Stimulated activated CD8-positive, alpha-beta memory T cell treated with anti-CD3 and anti-CD28 coated beads, Interleukin-4, amount 100 ng/mL, for 4 hours (primary cell): ENCODE measurements at regions not wholly inside any gene's neighbourhood (a gene's known extent, or its start where the extent isn't known, plus 50 kb on each side); places are given as distances from the start of the nearest gene placed in this dataset.
"Not testable (repeated sequence)": the region's sequence is repeated elsewhere in the genome, so short reads cannot be mapped to it uniquely, and the experiment has no call there.

ENCODE experiments used
- DNase-seq, 2 donors: peaks; one replicate each; pipeline ENCODE4 v3.0.0-alpha.2; 2020; ENCODE audit warnings: low read depth in 2 of 2, low spot score in 1 of 2

DNA sequence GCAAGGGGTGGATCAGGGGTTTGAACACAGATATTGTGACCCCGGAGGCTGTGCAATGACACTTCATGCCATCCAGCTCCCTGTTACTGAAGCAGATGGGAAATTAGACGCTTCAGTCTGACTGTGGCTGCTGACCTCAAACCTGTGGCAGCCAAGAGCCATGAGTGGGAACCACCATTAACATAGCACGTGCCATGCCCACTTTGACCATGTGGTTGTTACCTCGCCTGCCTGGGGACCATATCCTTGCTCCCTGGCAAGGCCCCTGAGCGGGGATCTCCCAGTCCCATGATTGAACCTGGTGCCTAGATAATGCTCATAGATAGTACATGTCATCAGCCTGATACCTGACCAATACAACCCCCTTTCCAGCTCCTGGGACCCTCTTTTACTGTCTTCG, 68.9 kb downstream of the CYP26B1 start:
- DNase-seq: no peak

DNA sequence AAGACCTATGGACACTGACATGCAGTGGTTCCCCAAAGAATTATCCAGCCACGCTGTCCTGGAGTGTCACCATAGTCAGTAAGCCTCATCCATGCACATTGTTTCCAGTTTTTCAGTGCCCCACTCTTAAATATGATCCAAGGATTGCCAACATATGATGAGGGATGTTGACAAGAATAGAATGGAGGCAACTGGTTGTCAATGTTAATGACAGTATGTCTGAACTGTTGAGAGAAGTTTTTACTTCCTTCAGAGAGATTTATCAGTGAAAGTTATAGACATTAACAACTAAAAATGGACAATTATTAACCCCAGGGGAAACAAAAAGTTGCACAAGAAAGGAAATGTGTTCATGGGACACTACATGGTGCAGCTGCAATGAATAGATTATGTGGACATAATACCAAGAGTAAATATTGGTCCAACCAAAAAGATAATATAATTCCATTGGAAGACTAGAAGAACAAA, 69.9 kb downstream of the CYP26B1 start:
- DNase-seq: no peak

DNA sequence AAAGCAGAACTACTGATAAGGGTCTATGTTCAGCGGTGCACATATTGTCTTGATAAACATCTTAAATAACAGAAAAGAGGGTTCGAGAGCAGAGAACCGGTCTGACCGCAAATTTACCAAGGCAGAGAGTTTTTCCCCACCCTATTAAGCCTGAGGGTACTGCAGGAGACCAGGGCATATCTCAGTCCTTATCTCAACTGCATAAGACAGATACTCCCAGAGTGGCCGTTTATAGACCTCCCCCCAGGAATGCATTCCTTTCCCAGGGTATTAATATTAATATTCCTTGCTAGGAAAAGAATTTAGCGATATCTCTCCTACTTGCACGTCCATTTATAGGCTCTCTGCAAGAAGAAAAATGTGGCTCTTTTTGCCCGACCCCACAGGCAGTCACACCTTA, 74.3 kb downstream of the CYP26B1 start:
- DNase-seq: not testable (repeated sequence)

DNA sequence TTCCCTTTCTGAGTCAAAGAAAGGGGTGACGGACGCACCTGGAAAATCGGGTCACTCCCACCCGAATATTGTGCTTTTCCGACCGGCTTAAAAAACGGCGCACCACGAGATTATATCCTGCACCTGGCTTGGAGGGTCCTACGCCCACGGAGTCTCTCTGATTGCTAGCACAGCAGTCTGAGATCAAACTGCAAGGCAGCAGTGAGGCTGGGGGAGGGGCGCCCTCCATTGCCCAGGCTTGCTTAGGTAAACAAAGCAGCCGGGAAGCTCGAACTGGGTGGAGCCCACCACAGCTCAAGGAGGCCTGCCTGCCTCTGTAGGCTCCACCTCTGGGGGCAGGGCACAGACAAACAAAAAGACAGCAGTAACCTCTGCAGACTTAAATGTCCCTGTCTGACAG, 83.5 kb downstream of the CYP26B1 start:
- not testable (repeated sequence) for DNase-seq

DNA sequence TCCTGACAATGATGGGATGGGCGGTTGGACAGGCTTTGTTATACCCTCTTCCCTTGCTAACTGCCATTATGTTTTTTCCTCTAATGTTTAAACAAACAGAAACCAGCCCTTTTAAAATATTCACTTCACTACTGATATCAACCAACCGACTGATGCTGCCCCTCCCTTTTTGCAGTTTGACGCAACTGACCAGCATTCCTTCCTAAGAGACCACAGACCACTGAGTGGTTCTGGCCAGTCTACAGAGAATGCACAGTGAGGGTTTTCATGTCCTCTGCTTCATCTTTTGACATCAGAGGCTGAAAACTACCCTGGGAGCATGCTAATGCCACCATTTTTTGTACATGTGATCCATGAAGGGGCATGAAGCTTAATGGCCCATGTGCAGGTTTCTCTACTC, 85.3 kb downstream of the CYP26B1 start:
- no peak for DNase-seq

DNA sequence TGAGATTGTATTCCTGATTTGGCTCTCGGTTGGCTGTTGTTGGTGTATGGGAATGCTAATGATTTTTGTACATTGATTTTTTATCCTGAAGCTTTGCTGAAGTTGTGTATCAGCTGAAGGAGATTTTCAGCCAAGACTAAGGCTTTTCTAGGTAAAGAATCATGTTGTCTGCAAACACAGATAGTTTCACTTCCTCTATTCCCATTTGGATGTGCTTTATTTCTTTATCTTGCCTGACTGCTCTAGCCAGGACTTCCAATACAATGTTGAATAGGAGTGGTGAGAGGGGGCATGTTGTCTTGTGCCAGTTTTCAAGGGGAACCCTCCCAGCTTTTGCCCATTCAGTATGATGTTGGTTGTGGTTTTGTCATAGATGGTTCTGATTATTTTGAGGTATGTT, 90.4 kb downstream of the CYP26B1 start:
- DNase-seq: no peak

DNA sequence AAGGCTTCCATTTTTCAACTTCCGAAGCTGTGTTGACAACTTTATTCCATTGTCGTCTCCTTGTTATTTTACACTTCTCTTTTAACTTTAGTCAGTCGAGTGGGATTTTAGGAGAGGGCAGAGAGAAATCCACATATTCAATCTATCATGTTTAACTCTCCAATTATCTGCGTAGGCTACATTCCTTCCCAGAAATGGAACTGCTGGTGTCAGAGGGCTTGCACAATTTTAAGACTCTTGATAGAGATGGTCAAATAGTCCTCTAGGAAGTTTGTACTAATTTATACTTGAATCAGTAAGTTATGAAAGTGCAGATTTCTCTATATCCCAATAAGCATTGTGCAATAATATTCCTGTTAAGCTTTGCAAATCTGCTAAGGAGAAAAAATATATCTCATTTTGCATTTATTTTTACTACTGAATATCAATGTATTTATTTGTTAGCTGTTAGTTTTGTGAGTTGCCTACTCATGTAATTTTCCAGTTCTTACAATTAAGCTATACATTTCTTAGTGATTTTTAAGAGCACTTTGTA, 95.6 kb downstream of the CYP26B1 start:
- DNase-seq: no peak

DNA sequence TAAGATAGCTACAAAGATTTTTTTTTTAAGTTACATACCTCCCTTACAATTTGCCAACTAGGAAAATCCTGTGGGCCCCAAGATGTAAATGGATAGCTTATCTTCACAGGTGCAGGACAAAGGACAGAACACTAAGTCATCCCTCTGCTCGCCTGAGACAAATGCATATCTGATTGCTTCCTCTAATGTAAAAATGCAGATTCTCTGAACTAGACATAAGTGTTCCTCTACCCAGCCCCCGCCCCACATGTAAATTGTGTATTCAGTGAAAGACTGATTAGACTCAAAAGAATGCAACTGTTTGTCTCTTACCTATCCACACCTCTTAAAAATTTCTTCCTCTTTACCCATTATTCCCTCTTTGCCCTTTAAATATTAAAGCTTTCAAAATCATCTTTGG, 96.5 kb downstream of the CYP26B1 start:
- DNase-seq: no peak

DNA sequence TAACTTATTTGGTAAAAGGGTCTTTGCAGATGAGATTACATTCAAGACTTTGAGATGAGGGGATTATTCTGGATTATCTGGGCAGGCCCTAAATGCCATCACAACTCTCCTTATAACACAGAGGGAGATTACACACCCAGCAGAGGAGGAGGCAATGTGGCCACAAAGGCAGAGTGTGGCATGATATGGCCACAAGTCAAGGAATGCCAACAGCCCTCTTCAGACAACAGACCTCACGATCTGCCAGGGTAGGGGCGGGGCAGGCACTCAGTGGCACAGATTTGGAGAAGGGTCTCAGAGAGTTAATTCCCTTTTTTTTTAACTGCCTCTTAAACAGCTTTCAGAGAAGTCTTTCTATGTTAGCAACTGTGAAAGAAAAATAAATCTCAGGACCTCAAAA, 96.9 kb downstream of the CYP26B1 start:
- DNase-seq: no peak

DNA sequence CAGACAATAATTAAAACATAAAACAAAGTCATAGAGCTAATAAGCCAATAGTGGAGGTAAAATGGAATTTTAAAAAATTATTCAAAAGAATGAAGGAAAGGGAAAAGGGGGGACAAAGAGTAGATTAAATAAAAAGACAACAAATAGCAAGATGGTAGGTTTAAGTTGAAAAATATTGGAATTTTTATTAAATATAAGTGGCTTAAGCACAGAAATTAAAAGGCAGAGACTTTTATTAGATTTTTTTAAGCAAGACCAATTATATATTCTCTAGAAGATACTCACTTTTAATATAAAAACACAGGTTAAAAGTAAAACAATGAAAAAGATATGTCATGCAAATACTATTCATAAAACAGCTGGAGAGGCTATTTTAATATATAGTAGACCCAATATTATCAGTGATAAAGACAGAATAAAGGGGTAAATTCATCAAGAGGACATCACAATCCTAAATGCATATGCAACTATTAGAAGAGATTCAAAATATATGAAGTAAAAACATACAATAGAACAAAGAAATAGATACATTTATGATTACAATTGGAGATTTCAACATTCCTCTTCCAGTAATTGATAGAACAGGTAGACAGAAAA, 98.7 kb downstream of the CYP26B1 start:
- no peak for DNase-seq

DNA sequence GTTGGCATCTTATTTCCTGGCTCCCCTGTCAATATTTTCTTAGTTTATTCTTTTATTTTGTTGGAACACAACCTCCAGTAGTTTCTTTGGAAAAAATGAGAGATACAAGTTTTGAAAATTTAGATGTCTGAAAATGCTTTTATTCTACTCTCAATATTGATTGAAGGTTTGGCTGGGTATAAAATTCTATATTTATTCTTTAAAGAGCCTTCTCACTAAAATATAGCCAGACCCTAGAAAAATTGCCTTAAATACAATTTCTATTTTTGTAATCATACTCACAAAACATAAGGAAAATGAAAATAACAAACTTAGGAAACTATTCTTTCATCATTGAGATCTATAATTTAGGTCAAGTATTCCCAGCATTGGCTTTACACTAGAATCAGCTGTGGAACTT, 103.7 kb downstream of the CYP26B1 start:
- no peak for DNase-seq

DNA sequence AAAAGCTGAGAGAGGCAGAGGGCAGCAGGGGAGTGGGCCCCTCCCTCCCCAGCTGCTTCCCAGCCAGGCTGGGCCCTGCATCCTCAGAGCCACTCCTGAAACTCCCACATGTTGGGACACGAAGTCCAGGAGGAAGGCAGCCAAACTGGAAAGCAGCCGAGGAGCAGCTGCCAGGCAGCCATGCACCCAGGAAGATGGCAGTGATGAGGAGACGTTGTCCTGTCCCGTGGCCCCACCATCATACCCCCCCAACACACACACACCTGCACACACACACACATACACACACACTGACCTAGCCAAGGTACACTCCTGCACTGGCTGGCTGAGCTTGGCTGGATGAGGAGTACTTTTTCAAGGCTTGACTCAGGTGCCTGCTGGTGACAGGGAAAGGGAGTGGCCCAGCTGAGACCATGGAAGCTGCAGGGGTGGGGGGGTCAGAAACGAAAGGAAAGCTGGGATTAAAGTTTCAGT, 106.0 kb downstream of the CYP26B1 start:
- DNase-seq: no peak

DNA sequence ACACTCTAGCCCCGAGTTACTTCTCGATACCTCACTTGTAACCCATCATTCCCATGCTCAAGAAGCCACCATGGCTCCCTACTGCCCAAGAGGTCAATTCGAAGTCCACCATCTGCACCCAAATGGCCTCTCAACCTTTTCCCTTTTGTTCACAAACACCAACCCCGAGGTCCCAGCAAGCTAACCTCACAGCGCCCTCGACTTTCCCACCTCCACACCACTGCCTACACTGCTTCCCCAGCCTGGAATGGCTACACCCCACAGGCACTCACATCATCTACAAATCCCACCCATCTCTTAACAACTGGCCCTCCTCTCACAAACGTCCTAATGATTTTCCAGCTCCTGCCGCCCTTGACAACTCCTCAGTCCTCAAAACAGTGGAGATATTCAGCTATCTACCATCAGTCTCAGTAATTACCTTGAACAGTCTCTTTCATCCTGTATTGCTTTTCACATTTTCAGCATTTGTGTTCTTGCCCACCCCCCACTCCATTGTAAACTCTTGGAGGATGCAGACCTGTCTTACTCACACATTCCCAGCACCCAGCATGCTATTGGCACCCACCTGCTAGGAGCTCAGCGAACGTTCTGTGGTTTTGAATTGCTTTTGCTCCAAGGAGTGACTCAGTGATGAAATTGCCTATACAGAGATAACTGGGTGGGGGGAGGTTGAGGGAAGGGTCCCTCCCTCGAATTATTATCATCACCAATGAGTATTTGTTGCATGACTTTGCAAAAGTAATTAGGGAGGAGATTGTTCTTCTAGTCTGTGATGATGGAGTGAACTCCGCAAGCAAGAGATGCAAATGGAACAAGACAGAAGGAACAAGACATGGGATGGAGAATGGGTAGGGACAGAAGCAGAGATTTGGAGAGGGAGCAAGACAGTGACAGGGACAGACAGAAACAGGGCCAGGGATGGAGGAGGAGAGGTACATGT, 106.8 kb downstream of the CYP26B1 start:
- no peak for DNase-seq

DNA sequence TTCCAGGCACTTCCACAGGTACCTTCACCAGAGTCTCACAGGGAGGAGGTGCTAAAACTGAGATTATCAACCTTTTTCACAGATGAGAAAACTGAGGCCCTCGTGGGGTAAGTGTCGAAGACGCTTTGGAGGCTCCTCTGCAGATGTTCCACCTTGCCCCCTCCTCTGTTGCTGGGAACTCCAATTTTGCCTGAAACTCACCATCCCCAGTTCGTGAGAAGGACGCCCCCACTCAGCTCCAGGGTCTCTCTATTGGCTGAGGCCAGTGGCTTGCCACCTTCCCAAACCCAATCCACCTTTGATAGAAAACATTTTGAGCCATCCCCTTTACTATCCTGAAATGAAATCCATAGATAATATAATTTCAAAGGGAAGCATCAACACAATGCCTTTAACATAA, 109.1 kb downstream of the CYP26B1 start:
- DNase-seq: no peak

DNA sequence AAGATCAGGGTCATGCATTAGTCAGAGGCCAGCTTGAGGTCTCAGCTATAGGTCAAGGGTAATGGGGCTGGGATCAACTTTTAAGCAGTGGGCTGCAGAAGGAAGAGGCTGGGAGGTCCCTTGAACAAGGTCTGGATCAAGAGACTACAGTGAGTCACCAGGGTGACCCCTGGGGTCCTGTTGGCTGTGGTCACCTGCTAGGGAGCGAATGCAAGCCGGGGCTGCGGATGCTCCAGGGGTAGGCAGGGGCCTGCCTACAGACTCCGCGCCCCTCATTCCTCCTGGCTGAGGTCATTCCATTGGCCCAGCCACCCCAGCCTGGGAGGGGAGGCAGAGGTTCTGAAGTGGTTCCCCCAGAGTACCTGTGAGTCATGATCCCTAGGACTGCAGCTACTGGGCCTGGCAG, 110.4 kb downstream of the CYP26B1 start:
- DNase-seq: no peak

DNA sequence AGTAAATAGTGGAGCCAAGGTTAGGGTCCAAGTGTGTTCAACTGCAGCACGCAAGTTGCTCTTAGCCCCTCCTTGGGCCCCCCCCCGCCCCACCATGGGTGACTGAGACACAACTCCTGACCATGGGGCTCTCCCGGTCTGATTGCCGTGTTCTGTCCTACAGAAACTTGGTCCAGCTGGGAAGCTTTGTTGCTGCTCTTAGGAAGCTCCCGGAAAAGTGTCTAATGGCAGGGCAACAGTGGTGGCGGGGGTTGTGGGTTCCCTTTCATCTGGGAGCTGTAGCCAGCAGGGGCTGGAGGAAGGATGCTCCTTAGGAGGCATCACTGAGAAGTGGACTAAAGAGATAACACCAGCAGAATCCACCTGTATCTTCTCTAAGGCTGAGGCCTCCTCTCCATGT, 111.1 kb downstream of the CYP26B1 start:
- no peak for DNase-seq

DNA sequence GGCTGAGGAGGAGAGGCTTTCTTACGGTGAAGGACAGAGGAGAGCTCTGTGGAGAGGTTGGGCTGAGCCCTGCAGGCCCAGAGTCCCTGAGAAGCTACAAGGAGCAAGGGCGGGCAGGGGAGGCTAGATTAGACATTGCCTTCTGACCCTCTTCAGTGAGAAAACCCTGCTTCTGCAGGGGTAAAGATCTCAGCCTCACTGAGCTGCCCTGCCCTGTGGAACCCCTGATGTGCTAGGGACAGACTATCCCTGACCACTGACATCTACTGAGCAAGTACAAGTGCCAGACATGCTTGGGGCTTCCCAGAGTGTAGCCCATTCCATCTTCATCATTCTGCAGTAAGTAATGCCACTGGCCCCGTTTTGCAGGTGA, 111.5 kb downstream of the CYP26B1 start:
- no peak for DNase-seq

DNA sequence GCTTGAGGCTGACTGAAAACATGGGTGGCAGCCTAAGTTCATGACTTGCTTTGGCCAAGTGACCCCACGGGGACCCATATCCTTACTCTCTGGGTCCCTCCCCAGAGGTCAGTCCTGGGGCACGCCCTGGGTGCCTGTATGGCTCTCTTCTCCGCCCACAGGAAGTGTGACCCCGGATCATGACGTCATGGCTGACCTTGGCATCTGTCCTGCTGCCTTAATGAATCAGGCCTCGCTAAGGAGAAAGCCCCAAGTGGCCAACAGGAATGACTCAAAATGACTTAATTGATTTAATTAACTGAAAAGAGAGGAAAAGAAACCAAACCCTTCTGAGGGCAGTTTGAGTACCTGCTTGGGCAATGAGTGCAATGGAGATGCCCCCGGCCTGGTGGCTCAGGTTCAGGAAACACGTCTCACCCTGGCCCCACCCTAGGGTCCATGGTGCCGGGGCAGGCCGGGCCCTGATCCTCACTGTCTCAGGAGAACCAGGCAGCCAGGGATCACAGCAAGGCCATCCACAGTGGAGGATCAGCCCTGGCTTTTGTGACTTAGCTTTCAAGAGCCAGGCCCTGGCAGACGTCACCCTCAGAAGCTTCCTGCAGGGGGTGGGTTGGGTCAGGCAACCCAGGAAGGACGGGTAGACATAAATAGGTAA, 112.0 kb downstream of the CYP26B1 start:
- no peak for DNase-seq

DNA sequence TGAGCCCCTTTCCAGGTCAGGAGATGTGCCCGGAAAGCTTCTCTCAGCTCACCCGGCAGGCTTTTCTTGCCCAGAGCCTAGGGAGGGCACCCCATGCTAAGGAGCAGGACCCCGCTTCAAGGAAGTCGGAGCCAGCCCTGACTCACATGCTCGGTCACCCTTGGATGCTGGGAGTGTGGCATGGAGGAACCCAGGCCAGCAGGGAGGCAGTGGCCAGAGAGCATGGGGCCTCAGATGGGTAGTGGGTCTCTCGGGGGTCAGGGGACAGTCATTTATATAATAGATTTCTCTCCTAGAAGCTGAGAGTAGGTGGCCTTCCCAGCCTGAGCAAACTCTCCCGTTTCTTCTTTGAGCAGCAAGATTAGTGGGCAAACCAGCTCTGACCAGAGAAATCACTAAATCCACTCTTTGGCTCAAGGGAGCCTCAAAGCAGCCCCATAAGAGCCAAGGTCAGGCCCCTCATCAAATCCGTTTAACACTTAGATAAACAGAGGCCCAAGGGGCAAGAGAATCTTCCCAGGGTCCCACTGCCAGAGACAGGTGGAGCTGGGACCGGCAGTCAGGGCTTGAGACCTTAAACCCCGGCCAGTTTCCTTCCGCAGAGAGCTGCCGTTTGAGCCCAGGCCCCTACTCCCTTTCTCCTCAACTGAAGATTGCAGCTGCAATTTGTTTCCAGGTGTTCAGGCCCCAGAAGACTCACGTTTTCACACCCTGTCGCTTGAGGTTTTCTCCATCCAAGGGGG, 113.1 kb downstream of the CYP26B1 start:
- DNase-seq: no peak

DNA sequence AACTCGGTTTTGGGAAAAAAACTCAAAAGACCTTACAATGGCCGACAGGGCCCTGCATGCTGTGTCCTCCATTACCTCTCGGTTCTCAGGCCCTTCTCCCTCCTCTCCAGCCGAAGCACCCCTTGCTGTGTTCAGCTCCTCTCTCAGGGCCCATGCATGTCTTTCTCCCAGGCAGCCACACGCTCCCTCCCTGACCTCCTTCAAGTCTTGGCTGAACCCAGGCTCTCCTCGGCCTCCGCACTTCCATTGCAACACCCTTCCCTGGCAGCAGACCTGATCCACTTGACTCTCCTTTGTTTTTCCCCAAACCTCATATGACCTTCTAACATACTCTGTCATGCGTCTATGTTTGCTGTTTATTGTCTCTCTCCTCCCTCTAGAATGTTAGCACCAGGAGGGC, 114.0 kb downstream of the CYP26B1 start:
- no peak for DNase-seq

DNA sequence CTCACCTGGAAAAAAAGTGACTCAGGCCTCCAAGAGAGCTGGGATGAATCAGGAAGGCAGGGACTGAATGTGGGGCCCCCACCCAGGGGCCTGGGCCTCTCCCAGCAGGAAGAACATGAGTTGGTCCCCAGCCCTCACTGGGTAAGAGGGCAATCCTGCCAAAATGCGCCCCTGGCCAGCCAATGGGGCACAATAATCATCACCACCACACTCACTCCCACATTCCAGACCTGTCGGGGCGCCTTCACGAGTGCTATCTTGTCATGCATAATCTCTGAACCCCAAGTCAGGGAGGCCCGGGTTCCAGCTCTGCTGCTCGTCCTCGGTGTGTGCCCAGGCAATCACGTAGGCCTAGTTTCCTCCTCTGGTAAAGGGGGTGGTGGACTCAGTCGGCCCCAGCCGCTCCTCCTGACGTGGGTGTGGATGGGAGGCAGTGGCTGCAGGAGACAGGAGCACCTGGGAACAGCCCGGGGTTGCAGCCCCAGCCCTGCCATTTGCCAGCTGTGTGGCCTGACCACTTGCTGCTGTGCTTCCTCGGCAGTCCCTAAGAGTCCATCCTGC, 115.1 kb downstream of the CYP26B1 start:
- DNase-seq: no peak
